IMR-90 (cell line): ENCODE measurements at regions not wholly inside any gene's neighbourhood (a gene's known extent, or its start where the extent isn't known, plus 50 kb on each side); places are given as distances from the start of the nearest gene placed in this dataset.

Experiments
- ATAC-seq: fragments of 200-7000 bp; cut with Tn5 transposase; 2 replicates; pipeline ENCODE4 v1.9.1; 2020; ENCODE audit warnings: low read depth, mild to moderate bottlenecking, moderate library complexity
- BruUV-seq: library from RNA; stranded (reverse); fragments of 400-500 nt; replicated peaks from 2 replicates; lab custom pipeline; 2021; lab: Mats Ljungman, UMichigan
- CTCF ChIA-PET: fragments of 300-600 bp; formaldehyde crosslinking; extraction: SDS; loops from one replicate; lab custom pipeline; 2021; ENCODE audit warnings: antibody characterized with exemption; lab: Yijun Ruan, JAX
- POLR2A ChIA-PET: fragments of 300-600 bp; sonication (Branson Sonifier 250); formaldehyde crosslinking; loops from one replicate; lab custom pipeline; 2022; ENCODE audit warnings: antibody characterized with exemption; ENCODE audit not compliant: unreplicated experiment; lab: Charles Lee
- DNase-seq: peaks from one replicate; pipeline ENCODE4 v3.0.0; 2013
- H2AFZ ChIP-seq: replicated peaks from 2 replicates; pipeline ENCODE3; 2013; ENCODE audit warnings: low read length, mild to moderate bottlenecking; ENCODE audit not compliant: poor library complexity
- H2AK5ac ChIP-seq: 2 replicates; pipeline ENCODE4 v1.6.1; 2013; ENCODE audit warnings: low read depth, low read length, inconsistent platforms
- H2AK9ac ChIP-seq: replicated peaks from 2 replicates; pipeline ENCODE3; 2013; ENCODE audit warnings: mild to moderate bottlenecking, low read depth, low read length, moderate library complexity; ENCODE audit not compliant: poor library complexity
- H2BK120ac ChIP-seq: 2 replicates; pipeline ENCODE4 v1.6.1; 2013; ENCODE audit warnings: low read depth, low read length, inconsistent platforms
- H2BK15ac ChIP-seq: 3 replicates; pipeline ENCODE4 v1.6.1; 2013; ENCODE audit warnings: low read depth, low read length, inconsistent platforms
- H2BK20ac ChIP-seq: 2 replicates; pipeline ENCODE4 v1.6.1; 2013; ENCODE audit warnings: low read depth, mild to moderate bottlenecking, inconsistent platforms, low read length, moderate library complexity
- H2BK5ac ChIP-seq: 2 replicates; pipeline ENCODE4 v1.6.1; 2013; ENCODE audit warnings: mild to moderate bottlenecking, low read depth, low read length, inconsistent platforms; ENCODE audit not compliant: poor library complexity, severe bottlenecking
- H3K14ac ChIP-seq: replicated peaks from 2 replicates; pipeline ENCODE4 v1.6.1; 2013; ENCODE audit warnings: low read depth, low read length, inconsistent platforms
- H3K18ac ChIP-seq: 2 replicates; pipeline ENCODE4 v1.6.1; 2013; ENCODE audit warnings: low read depth, low read length, control low read depth
- H3K23ac ChIP-seq: 2 replicates; pipeline ENCODE4 v1.6.1; 2013; ENCODE audit warnings: low read depth, low read length, inconsistent platforms
- H3K27ac ChIP-seq: 2 replicates; pipeline ENCODE4 v1.5.1; 2013; ENCODE audit warnings: mild to moderate bottlenecking, control low read depth, low read length; ENCODE audit not compliant: insufficient read depth
- H3K27me3 ChIP-seq: 2 replicates; pipeline ENCODE4 v1.6.1; 2013; ENCODE audit warnings: low read length; ENCODE audit not compliant: control insufficient read depth, insufficient read depth
- H3K36me3 ChIP-seq: 2 replicates; pipeline ENCODE4 v1.6.1; 2013; ENCODE audit warnings: low read length, mixed read lengths; ENCODE audit not compliant: control insufficient read depth, insufficient read depth
- H3K4ac ChIP-seq: 2 replicates; pipeline ENCODE4 v1.6.1; 2013; ENCODE audit warnings: low read depth, low read length, inconsistent platforms
- H3K4me1 ChIP-seq: 2 replicates; pipeline ENCODE4 v1.6.1; 2013; ENCODE audit warnings: low read length, mixed read lengths; ENCODE audit not compliant: control insufficient read depth, insufficient read depth
- H3K4me2 ChIP-seq: 2 replicates; pipeline ENCODE4 v1.6.1; 2013; ENCODE audit warnings: low read depth, mild to moderate bottlenecking, control low read depth, low read length, moderate library complexity
- H3K4me3 ChIP-seq: 2 replicates; pipeline ENCODE4 v1.5.1; 2013; ENCODE audit warnings: low read depth, mild to moderate bottlenecking, control low read depth, low read length, moderate library complexity; ENCODE audit not compliant: insufficient read depth
- H3K56ac ChIP-seq: 2 replicates; pipeline ENCODE4 v1.6.1; 2013; ENCODE audit warnings: low read length, inconsistent platforms; ENCODE audit not compliant: insufficient read depth; ENCODE audit errors: extremely low read depth
- H3K79me1 ChIP-seq, 2 experiments: 2 replicates each; pipeline ENCODE4 v1.6.1; 2013; ENCODE audit warnings: low read length in 2 of 2, inconsistent platforms in 1 of 2, low read depth in 1 of 2
- H3K9ac ChIP-seq: 2 replicates; pipeline ENCODE4 v1.6.1; 2013; ENCODE audit warnings: low read depth, low read length, control low read depth
- H3K9me1 ChIP-seq: 2 replicates; pipeline ENCODE4 v1.6.1; 2013; ENCODE audit warnings: low read length, inconsistent platforms; ENCODE audit not compliant: insufficient read depth
- H3K9me3 ChIP-seq: 2 replicates; pipeline ENCODE4 v1.6.1; 2013; ENCODE audit warnings: low read length; ENCODE audit not compliant: control insufficient read depth, insufficient read depth
- H4K20me1 ChIP-seq: 2 replicates; pipeline ENCODE4 v1.6.1; 2013; ENCODE audit warnings: low read length, inconsistent platforms; ENCODE audit not compliant: insufficient read depth
- H4K5ac ChIP-seq: 2 replicates; pipeline ENCODE4 v1.6.1; 2013; ENCODE audit warnings: mild to moderate bottlenecking, low read depth, low read length, control low read depth
- H4K8ac ChIP-seq, 2 experiments: 2 replicates each; pipeline ENCODE4 v1.6.1; 2013; ENCODE audit warnings: low read depth in 2 of 2, low read length in 2 of 2, control low read depth in 1 of 2, inconsistent platforms in 1 of 2
- H4K91ac ChIP-seq: 2 replicates; pipeline ENCODE4 v1.6.1; 2013; ENCODE audit warnings: low read depth, low read length, inconsistent platforms; ENCODE audit not compliant: insufficient read depth
- BHLHE40 ChIP-seq: fragments of 150-350 bp; IDR thresholded peaks from 2 replicates; pipeline ENCODE4 v1.6.1; 2016; ENCODE audit warnings: mild to moderate bottlenecking, low read depth, low read length
- CEBPB ChIP-seq: IDR thresholded peaks from 2 replicates; pipeline ENCODE4 v1.6.1; 2012; ENCODE audit warnings: low read depth, low read length, improper control_type of control experiment
- CHD1 ChIP-seq: IDR thresholded peaks from 2 replicates; pipeline ENCODE4 v1.6.1; 2012; ENCODE audit warnings: low read depth, low read length, improper control_type of control experiment
- FOS ChIP-seq: fragments of 150-350 bp; IDR thresholded peaks from 2 replicates; pipeline ENCODE4 v1.6.1; 2016; ENCODE audit warnings: low read depth, low read length
- MAFK ChIP-seq: IDR thresholded peaks from 2 replicates; pipeline ENCODE4 v1.6.1; 2012; ENCODE audit warnings: low read depth, low read length, improper control_type of control experiment
- MAZ ChIP-seq: IDR thresholded peaks from 2 replicates; pipeline ENCODE4 v1.6.1; 2012; ENCODE audit warnings: low read depth, mild to moderate bottlenecking, low read length, improper control_type of control experiment, moderate library complexity, borderline replicate concordance
- MXI1 ChIP-seq: IDR thresholded peaks from 2 replicates; pipeline ENCODE4 v1.6.1; 2012; ENCODE audit warnings: low read depth, mild to moderate bottlenecking, low read length, moderate library complexity, borderline replicate concordance
- NFE2L2 ChIP-seq: fragments of 150-350 bp; IDR thresholded peaks from 2 replicates; pipeline ENCODE4 v1.6.1; 2016; ENCODE audit warnings: low read depth, mild to moderate bottlenecking, low read length
- POLR2A ChIP-seq: IDR thresholded peaks from 2 replicates; pipeline ENCODE4 v1.6.1; 2012; ENCODE audit warnings: mild to moderate bottlenecking, low read depth, low read length
- RAD21 ChIP-seq: IDR thresholded peaks from 2 replicates; pipeline ENCODE4 v1.6.1; 2012; ENCODE audit warnings: low read length, improper control_type of control experiment
- RCOR1 ChIP-seq: IDR thresholded peaks from 2 replicates; pipeline ENCODE4 v1.6.1; 2012; ENCODE audit warnings: mild to moderate bottlenecking, low read length, improper control_type of control experiment; ENCODE audit not compliant: insufficient replicate concordance
- RFX5 ChIP-seq: IDR thresholded peaks from 2 replicates; pipeline ENCODE4 v1.8.0; 2012; ENCODE audit warnings: low read depth, mild to moderate bottlenecking, low read length, moderate library complexity
- SMC3 ChIP-seq: fragments of 150-350 bp; IDR thresholded peaks from 2 replicates; pipeline ENCODE4 v1.6.1; 2016; ENCODE audit warnings: low read depth, mild to moderate bottlenecking, antibody characterized with exemption, low read length, moderate library complexity
- WGBS, 2 experiments: methylation state at CpG; one replicate each; pipeline versions ENCODE4 v1.1.5 to v1.1.7; 2013; ENCODE audit warnings: missing lambda C conversion rate in 2 of 2; ENCODE audit not compliant: insufficient read length in 1 of 2; ENCODE audit errors: extremely low coverage in 2 of 2; 5-methylcytosine and 5-hydroxymethylcytosine counted together
- dilution Hi-C: fragments of 300-500 bp; cut with HindIII; formaldehyde crosslinking; loops from one replicate; pipeline ENCODE4 v1.14.3; 2018; ENCODE audit warnings: low sequenced_read_pairs; ENCODE audit not compliant: unreplicated experiment
- in situ Hi-C: fragments of 300-500 bp; cut with MboI; formaldehyde crosslinking; loops from 3 replicates; pipeline ENCODE4 v1.14.3; 2019; ENCODE audit warnings: low sequenced_read_pairs, inconsistent platforms, mixed read lengths
- intact Hi-C: fragments of 100-400 bp; cut with micrococcal nuclease; formaldehyde crosslinking; loops from 2 replicates; pipeline ENCODE4 v1.10.0; 2022
- TF ChIP-seq, protein P1 (sequence below): conservative IDR thresholded peaks from 2 replicates; pipeline ENCODE4 v1.5.1; 2012; ENCODE audit warnings: mild to moderate bottlenecking, low read depth, low read length, improper control_type of control experiment
- TF ChIP-seq, protein P2 (sequence below): fragments of 150-350 bp; IDR thresholded peaks from 2 replicates; pipeline ENCODE4 v1.6.1; 2016; ENCODE audit warnings: low read depth, mild to moderate bottlenecking, low read length, moderate library complexity, borderline replicate concordance

DNA sequence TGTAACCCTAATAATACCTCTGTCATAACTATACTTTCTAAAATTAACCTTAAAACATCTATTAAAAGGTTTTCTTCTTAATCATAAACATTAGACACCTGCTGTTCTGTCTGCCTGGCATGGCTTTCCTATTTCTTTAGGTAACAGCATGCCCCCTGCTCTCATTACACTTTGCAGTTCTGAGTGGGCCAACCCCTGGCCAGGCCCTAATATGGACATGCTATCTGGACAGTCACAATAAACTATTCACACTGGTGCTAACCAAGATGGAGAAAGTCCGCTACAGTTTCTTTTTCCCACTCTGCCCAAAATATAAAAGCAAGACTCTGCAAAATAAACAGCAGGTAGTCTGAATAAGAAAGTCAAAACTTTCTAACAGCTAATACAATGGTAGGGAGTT, 84.0 kb downstream of the ELAPOR2 start:
- Histone ChIP-seq H3K4me1 (no peaks in the 10 kb centered on the region), H4K5ac (no peak overlapping the region), H4K91ac (no peak overlapping the region), H3K4me3 (no peak overlapping the region), H3K9ac (no peak overlapping the region), H2AK9ac (no peak overlapping the region), H3K27me3 (no peaks in the 10 kb centered on the region), H3K4ac (no peak overlapping the region), H4K8ac (no peak overlapping the region), H3K79me1 (no peaks in the 10 kb centered on the region), H2BK15ac (no peak overlapping the region), H2AFZ (no peak overlapping the region), H3K27ac (no peak overlapping the region), H3K18ac (no peak overlapping the region), H3K36me3 (no peaks in the 10 kb centered on the region), H2BK20ac (no peak overlapping the region), H3K14ac (no peak overlapping the region), H3K9me3 (no peaks in the 10 kb centered on the region), H3K56ac (no peak overlapping the region), H2BK5ac (no peak overlapping the region), H3K4me2 (no peak overlapping the region), H3K23ac (no peak overlapping the region), H4K20me1 (no peaks in the 10 kb centered on the region), H3K9me1 (no peaks in the 10 kb centered on the region), H2BK120ac (no peak overlapping the region), H2AK5ac (no peak overlapping the region)
- in situ Hi-C loops, result no loop called here
- dilution Hi-C loops, result no loop called here
- no CpG with 5 or more reads among the region's 1 CpG for WGBS, 2 experiments
- no peak for DNase-seq
- intact Hi-C loops, result no loop called here
- CTCF ChIA-PET, result no interaction called here
- POLR2A ChIA-PET, result no interaction called here
- BruUV-seq, result no TSS peak
- no peak for TF ChIP-seq MXI1
- TF ChIP-seq NFE2L2, result no peak
- TF ChIP-seq, protein P1, sequence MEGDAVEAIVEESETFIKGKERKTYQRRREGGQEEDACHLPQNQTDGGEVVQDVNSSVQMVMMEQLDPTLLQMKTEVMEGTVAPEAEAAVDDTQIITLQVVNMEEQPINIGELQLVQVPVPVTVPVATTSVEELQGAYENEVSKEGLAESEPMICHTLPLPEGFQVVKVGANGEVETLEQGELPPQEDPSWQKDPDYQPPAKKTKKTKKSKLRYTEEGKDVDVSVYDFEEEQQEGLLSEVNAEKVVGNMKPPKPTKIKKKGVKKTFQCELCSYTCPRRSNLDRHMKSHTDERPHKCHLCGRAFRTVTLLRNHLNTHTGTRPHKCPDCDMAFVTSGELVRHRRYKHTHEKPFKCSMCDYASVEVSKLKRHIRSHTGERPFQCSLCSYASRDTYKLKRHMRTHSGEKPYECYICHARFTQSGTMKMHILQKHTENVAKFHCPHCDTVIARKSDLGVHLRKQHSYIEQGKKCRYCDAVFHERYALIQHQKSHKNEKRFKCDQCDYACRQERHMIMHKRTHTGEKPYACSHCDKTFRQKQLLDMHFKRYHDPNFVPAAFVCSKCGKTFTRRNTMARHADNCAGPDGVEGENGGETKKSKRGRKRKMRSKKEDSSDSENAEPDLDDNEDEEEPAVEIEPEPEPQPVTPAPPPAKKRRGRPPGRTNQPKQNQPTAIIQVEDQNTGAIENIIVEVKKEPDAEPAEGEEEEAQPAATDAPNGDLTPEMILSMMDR, result no peak
- no peak for TF ChIP-seq SMC3
- TF ChIP-seq CHD1, result no peak
- no peak for TF ChIP-seq POLR2A
- TF ChIP-seq BHLHE40, result no peak
- TF ChIP-seq FOS, result no peak
- no peak for TF ChIP-seq MAZ
- TF ChIP-seq, protein P2, sequence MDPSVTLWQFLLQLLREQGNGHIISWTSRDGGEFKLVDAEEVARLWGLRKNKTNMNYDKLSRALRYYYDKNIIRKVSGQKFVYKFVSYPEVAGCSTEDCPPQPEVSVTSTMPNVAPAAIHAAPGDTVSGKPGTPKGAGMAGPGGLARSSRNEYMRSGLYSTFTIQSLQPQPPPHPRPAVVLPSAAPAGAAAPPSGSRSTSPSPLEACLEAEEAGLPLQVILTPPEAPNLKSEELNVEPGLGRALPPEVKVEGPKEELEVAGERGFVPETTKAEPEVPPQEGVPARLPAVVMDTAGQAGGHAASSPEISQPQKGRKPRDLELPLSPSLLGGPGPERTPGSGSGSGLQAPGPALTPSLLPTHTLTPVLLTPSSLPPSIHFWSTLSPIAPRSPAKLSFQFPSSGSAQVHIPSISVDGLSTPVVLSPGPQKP, result no peak
- TF ChIP-seq RAD21, result no peak
- no peak for TF ChIP-seq RFX5
- no peak for TF ChIP-seq MAFK
- no peak for TF ChIP-seq RCOR1
- TF ChIP-seq CEBPB, result no peak
- ATAC-seq, result no peak
